Activated CD4-positive, alpha-beta T cell treated with anti-CD3 and anti-CD28 coated beads for 36 hours (primary cell): ENCODE measurements at regions not wholly inside any gene's neighbourhood (a gene's known extent, or its start where the extent isn't known, plus 50 kb on each side); places are given as distances from the start of the nearest gene placed in this dataset.
"Not testable (repeated sequence)": the region's sequence is repeated elsewhere in the genome, so short reads cannot be mapped to it uniquely, and the experiment has no call there.

Experiments
- ATAC-seq: fragments of 200-7000 bp; cut with Tn5 transposase; one replicate; pipeline ENCODE4 v1.10.0; 2021; ENCODE audit warnings: mild to moderate bottlenecking, moderate library complexity
- CTCF ChIA-PET: fragments of 350-600 bp; sonication (Branson Sonifier 250); formaldehyde crosslinking; loops from one replicate; lab custom pipeline; 2021; ENCODE audit warnings: antibody characterized with exemption; lab: Charles Lee
- POLR2A ChIA-PET: fragments of 350-600 bp; sonication (Branson Sonifier 250); formaldehyde crosslinking; loops from one replicate; lab custom pipeline; 2021; ENCODE audit warnings: antibody characterized with exemption, inconsistent platforms; lab: Charles Lee
- DNase-seq: peaks from one replicate; pipeline ENCODE4 v3.0.0-alpha.2; 2020
- H3K27ac Mint-ChIP-seq: one replicate; pipeline ENCODE4 v1.8.0; 2021; ENCODE audit warnings: mixed read lengths
- H3K27me3 Mint-ChIP-seq: one replicate; pipeline ENCODE4 v1.8.0; 2021; ENCODE audit warnings: mixed read lengths
- H3K36me3 Mint-ChIP-seq: one replicate; pipeline ENCODE4 v1.8.0; 2021; ENCODE audit warnings: low read depth, mixed read lengths
- H3K4me1 Mint-ChIP-seq: one replicate; pipeline ENCODE4 v1.8.0; 2021; ENCODE audit warnings: mixed read lengths
- H3K4me3 Mint-ChIP-seq: one replicate; pipeline ENCODE4 v1.8.0; 2021; ENCODE audit warnings: mild to moderate bottlenecking, moderate library complexity, mixed read lengths
- H3K9me3 Mint-ChIP-seq: one replicate; pipeline ENCODE4 v1.8.0; 2021; ENCODE audit warnings: low read depth, mixed read lengths
- intact Hi-C, 2 experiments: fragments of 100-400 bp; cut with DNase I in 1 of 2; cut with micrococcal nuclease in 1 of 2; formaldehyde crosslinking; loops; one replicate each; pipeline versions ENCODE4 v1.14.2 to v1.15.1; 2022 to 2024; cut with DNase I, micrococcal nuclease

DNA sequence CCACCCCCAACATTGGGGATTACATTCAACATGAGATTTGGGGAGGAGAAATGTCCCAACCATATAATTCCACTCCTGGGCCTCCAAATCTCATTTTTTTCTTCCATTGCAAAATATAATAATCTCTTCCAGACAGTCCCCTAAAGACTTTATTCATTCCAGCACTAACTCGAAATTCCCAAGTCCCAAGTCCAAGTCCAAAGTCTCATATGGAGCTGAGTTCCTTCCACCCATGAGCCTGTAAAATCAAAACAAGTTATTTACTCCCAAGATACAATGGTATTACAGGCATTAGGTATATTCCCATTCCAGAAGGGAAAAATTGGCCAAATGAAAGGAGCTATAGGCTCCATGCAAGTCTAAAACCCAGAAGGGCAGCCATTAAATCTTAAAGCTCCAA, 56.7 kb downstream of the P2RY1 start:
- ATAC-seq (no peak), DNase-seq (no peak)
- Mint-ChIP-seq H3K36me3 (no peaks in the 10 kb centered on the region), H3K4me3 (no peak overlapping the region), H3K27ac (no peak overlapping the region), H3K4me1 (no peaks in the 10 kb centered on the region), H3K27me3 (peaks cover 4% of the 10 kb centered on the region), H3K9me3 (no peaks in the 10 kb centered on the region)
- intact Hi-C loops = no loop called here
- ChIA-PET POLR2A (interaction anchor here (0.7 kb wide), 1 partner anchor 101 kb away, joined by 3 read pairs; no protein-coding TSS in a partner anchor), CTCF (no interaction called here)

DNA sequence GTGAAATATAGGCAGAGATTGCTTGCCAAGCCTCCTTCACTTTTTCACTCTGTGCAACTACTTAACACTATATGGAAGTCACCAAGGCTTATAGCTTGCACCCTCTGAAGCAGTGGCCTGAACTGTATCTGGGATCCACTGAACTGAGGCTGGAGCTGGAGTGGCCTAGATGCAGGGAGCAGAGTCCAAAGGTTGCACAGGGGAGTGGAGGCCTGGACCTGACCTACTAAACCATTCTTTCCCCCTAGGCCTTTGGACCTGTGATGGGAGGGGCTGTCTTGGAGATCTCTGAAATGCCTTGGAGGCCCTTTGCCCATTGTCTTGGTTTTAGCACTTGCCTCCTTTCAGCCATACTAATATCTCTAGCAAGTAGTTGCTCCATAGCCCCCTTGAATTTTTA, 57.5 kb downstream of the P2RY1 start:
- CTCF ChIA-PET = interaction anchor here (0.5 kb wide), 1 partner anchor 51 kb away, joined by 3 read pairs; no protein-coding TSS in a partner anchor
- no peak overlapping the region for H3K4me3 Mint-ChIP-seq
- peaks cover 4% of the 10 kb centered on the region for H3K27me3 Mint-ChIP-seq
- H3K4me1 Mint-ChIP-seq = no peaks in the 10 kb centered on the region
- POLR2A ChIA-PET = no interaction called here
- H3K9me3 Mint-ChIP-seq = no peaks in the 10 kb centered on the region
- H3K27ac Mint-ChIP-seq = no peak overlapping the region
- no peaks in the 10 kb centered on the region for H3K36me3 Mint-ChIP-seq
- ATAC-seq (no peak), DNase-seq (no peak)
- intact Hi-C loops = no loop called here

GRCh38 chr3:152893647-152894046, 58.7 kb downstream of the P2RY1 start:
- no peak for DNase-seq
- CTCF ChIA-PET = no interaction called here
- no peak for ATAC-seq
- no peak overlapping the region for H3K4me3 Mint-ChIP-seq
- no peaks in the 10 kb centered on the region for H3K9me3 Mint-ChIP-seq
- intact Hi-C loops = no loop called here
- H3K27me3 Mint-ChIP-seq = peaks cover 2% of the 10 kb centered on the region
- H3K27ac Mint-ChIP-seq = no peak overlapping the region
- H3K4me1 Mint-ChIP-seq = no peaks in the 10 kb centered on the region
- POLR2A ChIA-PET = no interaction called here
- H3K36me3 Mint-ChIP-seq = no peaks in the 10 kb centered on the region

DNA sequence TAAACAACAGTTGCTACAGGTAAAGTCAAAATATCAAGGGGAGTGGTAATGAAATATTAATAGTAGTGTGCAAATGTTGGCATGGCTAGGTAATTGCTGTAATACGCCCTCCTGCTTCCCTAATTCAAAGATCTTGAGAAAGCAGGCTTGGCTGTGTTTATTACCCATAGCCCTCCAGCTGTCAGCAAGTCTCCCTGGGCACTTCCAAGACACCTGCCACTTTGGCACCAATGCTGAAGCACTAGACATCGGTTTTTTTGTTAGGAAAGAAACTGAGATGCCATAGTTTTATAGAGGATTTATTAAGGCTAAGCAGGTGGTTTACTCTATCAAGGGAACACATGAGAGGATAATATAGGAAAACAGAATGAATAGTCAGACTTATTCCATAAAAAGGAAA, 64.4 kb downstream of the P2RY1 start:
- no peak for DNase-seq
- POLR2A ChIA-PET = no interaction called here
- no peaks in the 10 kb centered on the region for H3K4me1 Mint-ChIP-seq
- no peaks in the 10 kb centered on the region for H3K9me3 Mint-ChIP-seq
- no peak overlapping the region for H3K27ac Mint-ChIP-seq
- H3K4me3 Mint-ChIP-seq = no peak overlapping the region
- no peak for ATAC-seq
- CTCF ChIA-PET = no interaction called here
- intact Hi-C loops = no loop called here
- H3K27me3 Mint-ChIP-seq = peaks cover 2% of the 10 kb centered on the region
- H3K36me3 Mint-ChIP-seq = no peaks in the 10 kb centered on the region

DNA sequence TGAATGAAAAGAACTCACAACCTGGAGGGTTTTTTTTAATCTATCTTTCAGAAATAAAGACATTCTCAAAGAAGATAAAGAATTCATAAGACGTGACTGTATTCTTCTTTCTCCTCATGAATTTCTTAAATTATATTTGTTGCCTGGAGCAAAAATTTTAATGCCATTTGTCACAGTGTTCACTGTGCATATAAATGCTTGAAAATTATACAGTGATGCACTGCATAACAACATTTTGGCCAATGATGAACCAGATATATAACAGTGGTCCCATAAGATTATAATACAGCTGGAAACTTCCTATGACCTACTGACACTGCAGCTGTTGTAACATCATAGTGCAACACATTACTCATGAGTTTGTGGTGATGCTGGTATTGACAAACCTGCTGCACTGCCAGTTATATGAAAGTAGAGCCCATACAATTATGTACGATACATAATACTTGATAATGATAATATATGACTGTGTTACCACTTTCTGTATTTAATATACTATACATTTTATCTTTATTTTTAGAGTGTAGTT, 67.3 kb downstream of the P2RY1 start:
- ChIA-PET CTCF (no interaction called here), POLR2A (no interaction called here)
- Mint-ChIP-seq H3K4me1 (no peaks in the 10 kb centered on the region), H3K27me3 (peaks cover 2% of the 10 kb centered on the region), H3K4me3 (no peak overlapping the region), H3K27ac (no peak overlapping the region), H3K9me3 (no peaks in the 10 kb centered on the region), H3K36me3 (no peaks in the 10 kb centered on the region)
- intact Hi-C loops = no loop called here
- DNase-seq = no peak
- no peak for ATAC-seq

DNA sequence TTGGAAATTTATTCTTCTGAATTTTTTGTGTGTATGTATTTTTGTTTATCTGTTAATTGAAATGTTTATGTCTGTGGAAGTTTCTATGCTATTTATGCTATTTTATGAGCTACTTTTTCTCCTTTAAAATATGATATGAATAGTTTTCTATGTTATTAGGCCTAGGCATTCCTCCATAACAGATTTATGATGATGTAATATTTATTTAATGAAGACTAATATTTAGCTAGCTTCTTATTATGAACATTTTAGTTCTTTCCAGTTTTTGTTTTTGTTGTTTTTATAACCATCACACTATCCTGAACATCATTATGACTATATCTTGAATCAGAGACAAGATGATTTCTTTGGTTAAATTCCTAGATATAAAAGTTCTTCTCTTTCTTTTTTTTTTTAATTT, 70.7 kb downstream of the P2RY1 start:
- ChIA-PET POLR2A (no interaction called here), CTCF (no interaction called here)
- Mint-ChIP-seq H3K36me3 (no peaks in the 10 kb centered on the region), H3K9me3 (no peaks in the 10 kb centered on the region), H3K27me3 (peaks cover 4% of the 10 kb centered on the region), H3K27ac (no peak overlapping the region), H3K4me1 (no peaks in the 10 kb centered on the region), H3K4me3 (no peak overlapping the region)
- DNase-seq (no peak), ATAC-seq (no peak)
- intact Hi-C loops = no loop called here

GRCh38 chr3:152909180-152909883, 74.4 kb downstream of the P2RY1 start:
- H3K4me3 Mint-ChIP-seq = no peak overlapping the region
- H3K36me3 Mint-ChIP-seq = no peaks in the 10 kb centered on the region
- CTCF ChIA-PET = no interaction called here
- POLR2A ChIA-PET = no interaction called here
- H3K27ac Mint-ChIP-seq = no peak overlapping the region
- no peaks in the 10 kb centered on the region for H3K4me1 Mint-ChIP-seq
- intact Hi-C loops = no loop called here
- DNase-seq (no peak), ATAC-seq (no peak)
- peaks cover 4% of the 10 kb centered on the region for H3K27me3 Mint-ChIP-seq
- no peaks in the 10 kb centered on the region for H3K9me3 Mint-ChIP-seq

- Mint-ChIP-seq H3K4me1 (no peaks in the 10 kb centered on the region), H3K27ac (no peak overlapping the region), H3K4me3 (no peak overlapping the region), H3K36me3 (no peaks in the 10 kb centered on the region), H3K27me3 (peaks cover 5% of the 10 kb centered on the region), H3K9me3 (no peaks in the 10 kb centered on the region)
- CTCF ChIA-PET = no interaction called here
- no peak for DNase-seq
- no peak for ATAC-seq
- POLR2A ChIA-PET = no interaction called here
- intact Hi-C loops = no loop called here
Observed at GRCh38 chr3:152910211-152910610, 75.3 kb downstream of the P2RY1 start.

DNA sequence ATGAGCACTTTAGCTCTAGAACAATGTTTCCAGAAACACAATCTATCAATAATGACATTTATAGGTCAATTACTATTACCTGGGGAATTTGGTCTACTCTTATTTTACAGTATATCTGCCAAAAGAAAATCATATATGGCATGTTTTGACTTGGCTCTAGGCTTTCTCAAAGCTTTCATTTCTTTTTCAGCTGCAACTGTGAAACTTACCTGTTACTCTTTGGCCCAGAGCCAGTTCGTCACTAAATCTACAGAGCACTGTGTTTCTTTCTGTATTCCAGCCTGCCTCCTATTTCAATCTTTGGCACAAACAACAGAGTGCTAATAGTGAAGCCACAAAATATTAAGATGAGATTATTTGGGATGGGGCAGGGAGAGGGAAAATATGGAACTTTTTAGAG, 76.0 kb downstream of the P2RY1 start:
- CTCF ChIA-PET = no interaction called here
- no peak overlapping the region for H3K27ac Mint-ChIP-seq

DNA sequence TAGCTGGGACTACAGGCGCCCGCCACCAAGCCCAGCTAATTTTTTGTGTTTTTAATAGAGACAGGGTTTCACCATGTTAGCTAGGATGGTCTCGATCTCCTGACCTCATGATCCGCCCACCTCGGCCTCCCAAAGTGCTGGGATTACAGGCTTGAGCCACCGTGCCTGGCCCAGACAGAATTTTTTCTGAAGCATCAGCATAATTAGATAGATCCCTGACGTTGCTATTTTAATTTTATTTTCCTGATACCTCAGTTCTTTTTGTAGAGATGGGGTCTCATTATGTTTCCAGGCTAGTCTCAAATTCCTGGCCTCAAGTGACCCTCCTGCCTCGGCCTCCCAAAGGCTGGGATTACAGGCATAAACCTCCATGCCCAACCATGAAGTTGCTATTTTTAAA, 79.8 kb downstream of the P2RY1 start:
- DNase-seq, H3K9me3 Mint-ChIP-seq, H3K4me3 Mint-ChIP-seq, POLR2A ChIA-PET, H3K27me3 Mint-ChIP-seq, ATAC-seq, H3K27ac Mint-ChIP-seq, intact Hi-C loops, H3K36me3 Mint-ChIP-seq, H3K4me1 Mint-ChIP-seq, CTCF ChIA-PET: not testable (repeated sequence)

More for the DNA sequence above, 76.0 kb downstream of the P2RY1 start:
- no peak for ATAC-seq
- Mint-ChIP-seq H3K27me3 (peaks cover 5% of the 10 kb centered on the region), H3K4me1 (no peaks in the 10 kb centered on the region), H3K36me3 (no peaks in the 10 kb centered on the region), H3K9me3 (no peaks in the 10 kb centered on the region), H3K4me3 (no peak overlapping the region)
- POLR2A ChIA-PET = no interaction called here
- no peak for DNase-seq
- intact Hi-C loops = no loop called here

DNA sequence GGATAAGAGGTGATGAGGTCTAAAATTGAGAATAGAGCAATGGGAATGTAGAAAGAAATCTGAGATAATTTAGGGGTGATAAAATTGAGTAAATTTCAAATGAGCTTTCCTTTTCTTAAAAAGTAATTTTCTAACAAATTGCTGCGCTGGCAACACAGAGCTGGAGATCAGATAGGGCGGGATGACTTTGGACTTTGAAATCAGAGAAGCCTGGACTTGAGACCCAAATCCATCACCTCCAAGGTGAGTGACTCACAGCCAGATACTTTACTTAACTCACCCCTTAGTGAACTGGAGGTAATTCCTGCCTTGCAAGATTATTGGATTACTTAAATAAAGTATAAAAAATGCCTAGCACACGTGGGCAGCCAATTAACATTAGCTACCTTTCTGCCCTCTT, 80.8 kb downstream of the P2RY1 start:
- Mint-ChIP-seq H3K36me3 (no peaks in the 10 kb centered on the region), H3K9me3 (no peaks in the 10 kb centered on the region), H3K4me3 (no peak overlapping the region), H3K4me1 (no peaks in the 10 kb centered on the region), H3K27me3 (peaks cover 2% of the 10 kb centered on the region), H3K27ac (no peak overlapping the region)
- POLR2A ChIA-PET = no interaction called here
- DNase-seq (no peak), ATAC-seq (no peak)
- CTCF ChIA-PET = no interaction called here
- intact Hi-C loops = no loop called here

GRCh38 chr3:152916753-152917279, 81.9 kb downstream of the P2RY1 start:
- no peak for ATAC-seq

More at GRCh38 chr3:152916753-152917279, 81.9 kb downstream of the P2RY1 start:
- Mint-ChIP-seq H3K4me1 (no peaks in the 10 kb centered on the region), H3K36me3 (no peaks in the 10 kb centered on the region), H3K9me3 (no peaks in the 10 kb centered on the region), H3K27ac (no peak overlapping the region), H3K27me3 (peaks cover 3% of the 10 kb centered on the region), H3K4me3 (no peak overlapping the region)
- POLR2A ChIA-PET = no interaction called here
- intact Hi-C loops = no loop called here
- DNase-seq = no peak
- CTCF ChIA-PET = no interaction called here
